Ishikawa (cell line): ENCODE measurements at regions not wholly inside any gene's neighbourhood (a gene's known extent, or its start where the extent isn't known, plus 50 kb on each side); places are given as distances from the start of the nearest gene placed in this dataset.
A peak's percentile ranks its signal among the peaks of the same experiment; 100 is the strongest.

Experiments
- CEBPB ChIP-seq: IDR thresholded peaks from 2 replicates; pipeline ENCODE4 v1.6.1; 2012
- CREB1 ChIP-seq: IDR thresholded peaks from 2 replicates; pipeline ENCODE4 v1.6.1; 2012; ENCODE audit warnings: low read depth
- EGR1 ChIP-seq: IDR thresholded peaks from 2 replicates; pipeline ENCODE4 v1.6.1; 2012
- EP300 ChIP-seq: IDR thresholded peaks from 2 replicates; pipeline ENCODE4 v1.6.1; 2012; ENCODE audit warnings: borderline replicate concordance
- FOXM1 ChIP-seq: IDR thresholded peaks from 2 replicates; pipeline ENCODE4 v1.6.1; 2012; ENCODE audit warnings: low read depth, borderline replicate concordance
- MAX ChIP-seq: IDR thresholded peaks from 2 replicates; pipeline ENCODE4 v1.6.1; 2012
- NFIC ChIP-seq: IDR thresholded peaks from 2 replicates; pipeline ENCODE4 v1.6.1; 2012
- RAD21 ChIP-seq: IDR thresholded peaks from 2 replicates; pipeline ENCODE4 v1.6.1; 2012; ENCODE audit warnings: low read depth
- REST ChIP-seq: IDR thresholded peaks from 2 replicates; pipeline ENCODE4 v1.6.1; 2012; ENCODE audit warnings: low read depth, mild to moderate bottlenecking
- TAF1 ChIP-seq: IDR thresholded peaks from 2 replicates; pipeline ENCODE4 v1.6.1; 2012; ENCODE audit warnings: low read depth, mild to moderate bottlenecking
- TCF12 ChIP-seq: IDR thresholded peaks from 2 replicates; pipeline ENCODE4 v1.6.1; 2012; ENCODE audit warnings: low read depth
- TEAD4 ChIP-seq: IDR thresholded peaks from 2 replicates; pipeline ENCODE4 v1.6.1; 2012
- USF1 ChIP-seq: IDR thresholded peaks from 2 replicates; pipeline ENCODE4 v1.6.1; 2012
- YY1 ChIP-seq: IDR thresholded peaks from 2 replicates; pipeline ENCODE4 v1.6.1; 2012; ENCODE audit warnings: low read depth
- ZBTB7A ChIP-seq: IDR thresholded peaks from 2 replicates; pipeline ENCODE4 v1.6.1; 2012; ENCODE audit warnings: low read depth

GRCh38 chr11:23769214-23769613 is 727.6 kb upstream of the LUZP2 start:
- TF ChIP-seq ZBTB7A: no peak
- no peak for TF ChIP-seq TEAD4
- no peak for TF ChIP-seq NFIC
- TF ChIP-seq REST: no peak
- TF ChIP-seq TCF12: no peak
- no peak for TF ChIP-seq EGR1
- no peak for TF ChIP-seq FOXM1
- no peak for TF ChIP-seq USF1
- no peak for TF ChIP-seq CEBPB
- no peak for TF ChIP-seq CREB1
- TF ChIP-seq TAF1: no peak
- no peak for TF ChIP-seq EP300
- TF ChIP-seq RAD21: no peak
- no peak for TF ChIP-seq MAX

GRCh38 chr11:23772081-23772480 is 724.8 kb upstream of the LUZP2 start:
- TF ChIP-seq EP300: no peak
- no peak for TF ChIP-seq USF1
- TF ChIP-seq MAX: no peak
- no peak for TF ChIP-seq FOXM1
- TF ChIP-seq RAD21: no peak
- no peak for TF ChIP-seq TCF12
- TF ChIP-seq ZBTB7A: no peak
- TF ChIP-seq TAF1: no peak
- TF ChIP-seq YY1: no peak
- TF ChIP-seq REST: no peak
- TF ChIP-seq TEAD4: no peak
- no peak for TF ChIP-seq CREB1
- no peak for TF ChIP-seq EGR1
- no peak for TF ChIP-seq NFIC

GRCh38 chr11:23778971-23779370 is 717.9 kb upstream of the LUZP2 start:
- TF ChIP-seq TEAD4: peak; percentile 69
- peak; percentile 56; the same call in 1 of the 2 replicates for TF ChIP-seq EP300
- TF ChIP-seq FOXM1: no peak

- TF ChIP-seq EP300 (no peak), TAF1 (no peak), YY1 (no peak), ZBTB7A (no peak)
These were observed 716.6 kb upstream of the LUZP2 start for GRCh38 chr11:23780231-23780630.

- TF ChIP-seq YY1 (no peak), TAF1 (no peak), CEBPB (no peak), REST (no peak), NFIC (no peak), EGR1 (no peak), USF1 (no peak), CREB1 (no peak), ZBTB7A (no peak), RAD21 (no peak), TEAD4 (no peak), TCF12 (no peak)
These were observed 714.9 kb upstream of the LUZP2 start for GRCh38 chr11:23781803-23782560.
